OCI-LY1 (cell line): ENCODE measurements at regions not wholly inside any gene's neighbourhood (a gene's known extent, or its start where the extent isn't known, plus 50 kb on each side); places are given as distances from the start of the nearest gene placed in this dataset.

Source experiments
- H2AFZ ChIP-seq: fragments of 200-600 bp; sonication (generic), shearing (Covaris generic); 2 replicates; pipeline ENCODE4 v1.6.0; 2014; ENCODE audit warnings: antibody characterized with exemption, mild to moderate bottlenecking, low read length
- H3F3A ChIP-seq: fragments of 200-600 bp; sonication (generic), shearing (Covaris generic); 2 replicates; pipeline ENCODE4 v1.6.0; 2014; ENCODE audit warnings: mild to moderate bottlenecking, antibody characterized with exemption, low read length, moderate library complexity; ENCODE audit not compliant: insufficient read depth
- H3K27ac ChIP-seq: fragments of 200-600 bp; sonication (generic); 2 replicates; pipeline ENCODE4 v1.5.1; 2014; ENCODE audit warnings: low read length, mixed run types, mild to moderate bottlenecking, low read depth; ENCODE audit not compliant: poor library complexity, severe bottlenecking
- H3K27me3 ChIP-seq: fragments of 200-600 bp; sonication (generic); 2 replicates; pipeline ENCODE4 v1.6.0; 2014; ENCODE audit warnings: antibody characterized with exemption, mild to moderate bottlenecking, low read length, moderate library complexity; ENCODE audit not compliant: insufficient read depth
- H3K36me3 ChIP-seq: fragments of 200-600 bp; sonication (generic); 2 replicates; pipeline ENCODE4 v1.6.1; 2014; ENCODE audit warnings: mild to moderate bottlenecking, antibody characterized with exemption, low read length, moderate library complexity, mixed read lengths; ENCODE audit not compliant: insufficient read depth
- H3K4me1 ChIP-seq: fragments of 200-600 bp; sonication (generic); 2 replicates; pipeline ENCODE4 v1.5.1; 2014; ENCODE audit warnings: mild to moderate bottlenecking, low read length, moderate library complexity; ENCODE audit not compliant: insufficient read depth, severe bottlenecking
- H3K4me2 ChIP-seq: fragments of 200-600 bp; sonication (generic), shearing (Covaris generic); 2 replicates; pipeline ENCODE4 v1.6.1; 2014; ENCODE audit warnings: low read length
- H3K4me3 ChIP-seq: fragments of 200-600 bp; sonication (generic); 2 replicates; pipeline ENCODE4 v1.5.1; 2014; ENCODE audit warnings: low read length, low read depth, mild to moderate bottlenecking, mixed read lengths; ENCODE audit not compliant: poor library complexity, severe bottlenecking
- H3K79me2 ChIP-seq: fragments of 200-600 bp; shearing (Covaris generic); 2 replicates; pipeline ENCODE4 v1.6.1; 2016; ENCODE audit warnings: mixed run types, low read length, mixed read lengths; ENCODE audit not compliant: insufficient read depth
- H3K9ac ChIP-seq: fragments of 200-600 bp; sonication (generic), shearing (Covaris generic); 2 replicates; pipeline ENCODE4 v1.6.1; 2014; ENCODE audit warnings: mild to moderate bottlenecking, low read length, mixed read lengths
- H3K9me2 ChIP-seq: fragments of 200-600 bp; sonication (generic), shearing (Covaris generic); 2 replicates; pipeline ENCODE4 v1.6.1; 2014; ENCODE audit warnings: low read depth, mild to moderate bottlenecking, low read length, mixed read lengths
- H3K9me3 ChIP-seq: fragments of 200-600 bp; shearing (Covaris generic); 2 replicates; pipeline ENCODE4 v1.6.1; 2014; ENCODE audit warnings: low read length, mixed read lengths
- H4K20me1 ChIP-seq: fragments of 200-600 bp; sonication (generic), shearing (Covaris generic); 2 replicates; pipeline ENCODE4 v1.6.0; 2016; ENCODE audit warnings: mild to moderate bottlenecking, low read length; ENCODE audit not compliant: insufficient read depth
- EZH2 ChIP-seq: fragments of 200-600 bp; sonication (generic), shearing (Covaris generic); IDR thresholded peaks from 2 replicates; pipeline ENCODE4 v1.8.0; 2017; ENCODE audit warnings: borderline replicate concordance, mixed run types, mild to moderate bottlenecking, antibody characterized with exemption, low read length, moderate library complexity, mixed read lengths
- TF ChIP-seq, protein P1 (sequence below): fragments of 200-600 bp; sonication (generic), shearing (Covaris generic); IDR thresholded peaks from 2 replicates; pipeline ENCODE4 v1.5.1; 2017; ENCODE audit warnings: mild to moderate bottlenecking, antibody characterized with exemption, low read length, moderate library complexity, mixed read lengths

DNA sequence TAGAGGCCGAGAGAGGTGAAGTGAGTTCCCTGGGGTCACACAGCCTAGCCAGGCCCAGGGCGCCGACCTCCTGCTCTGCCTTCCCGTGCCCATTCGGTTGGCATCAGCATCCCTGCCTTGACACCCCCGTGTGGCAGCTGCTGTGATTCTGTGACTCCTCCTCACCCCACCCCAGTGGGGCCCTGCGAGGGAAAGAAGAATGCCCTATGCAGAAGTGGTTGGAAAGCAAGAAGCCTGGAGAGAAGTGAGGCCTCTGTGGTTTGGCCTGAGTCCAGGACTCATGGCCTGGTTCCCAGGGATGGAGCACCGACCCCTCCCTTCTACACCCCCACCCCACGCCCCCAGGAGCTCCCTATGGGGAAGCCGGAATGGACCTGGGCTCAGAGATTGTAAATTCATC lies 296.2 kb downstream of the SEC14L1 start:
- Histone ChIP-seq H3K9me3 (no peaks in the 10 kb centered on the region), H3K4me3 (peak overlapping the region; percentile 65), H3K36me3 (no peaks in the 10 kb centered on the region; the same call in 1 of the 2 replicates), H3K27ac (peak overlapping the region; percentile 99), H4K20me1 (no peaks in the 10 kb centered on the region), H3K27me3 (no peaks in the 10 kb centered on the region), H2AFZ (no peak overlapping the region), H3K9me2 (no peaks in the 10 kb centered on the region), H3K9ac (peak overlapping the region; percentile 93), H3F3A (peaks cover 18% of the 10 kb centered on the region), H3K4me1 (peaks cover 100% of the 10 kb centered on the region), H3K79me2 (0 out of 2 replicates have a peak, but pooled peaks cover 8% of the 10 kb centered on the region), H3K4me2 (peak overlapping the region; percentile 93)
- TF ChIP-seq EZH2 = no peak
- TF ChIP-seq, protein P1, sequence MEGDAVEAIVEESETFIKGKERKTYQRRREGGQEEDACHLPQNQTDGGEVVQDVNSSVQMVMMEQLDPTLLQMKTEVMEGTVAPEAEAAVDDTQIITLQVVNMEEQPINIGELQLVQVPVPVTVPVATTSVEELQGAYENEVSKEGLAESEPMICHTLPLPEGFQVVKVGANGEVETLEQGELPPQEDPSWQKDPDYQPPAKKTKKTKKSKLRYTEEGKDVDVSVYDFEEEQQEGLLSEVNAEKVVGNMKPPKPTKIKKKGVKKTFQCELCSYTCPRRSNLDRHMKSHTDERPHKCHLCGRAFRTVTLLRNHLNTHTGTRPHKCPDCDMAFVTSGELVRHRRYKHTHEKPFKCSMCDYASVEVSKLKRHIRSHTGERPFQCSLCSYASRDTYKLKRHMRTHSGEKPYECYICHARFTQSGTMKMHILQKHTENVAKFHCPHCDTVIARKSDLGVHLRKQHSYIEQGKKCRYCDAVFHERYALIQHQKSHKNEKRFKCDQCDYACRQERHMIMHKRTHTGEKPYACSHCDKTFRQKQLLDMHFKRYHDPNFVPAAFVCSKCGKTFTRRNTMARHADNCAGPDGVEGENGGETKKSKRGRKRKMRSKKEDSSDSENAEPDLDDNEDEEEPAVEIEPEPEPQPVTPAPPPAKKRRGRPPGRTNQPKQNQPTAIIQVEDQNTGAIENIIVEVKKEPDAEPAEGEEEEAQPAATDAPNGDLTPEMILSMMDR = peak; percentile 18; the same call in 1 of the 2 replicates

DNA sequence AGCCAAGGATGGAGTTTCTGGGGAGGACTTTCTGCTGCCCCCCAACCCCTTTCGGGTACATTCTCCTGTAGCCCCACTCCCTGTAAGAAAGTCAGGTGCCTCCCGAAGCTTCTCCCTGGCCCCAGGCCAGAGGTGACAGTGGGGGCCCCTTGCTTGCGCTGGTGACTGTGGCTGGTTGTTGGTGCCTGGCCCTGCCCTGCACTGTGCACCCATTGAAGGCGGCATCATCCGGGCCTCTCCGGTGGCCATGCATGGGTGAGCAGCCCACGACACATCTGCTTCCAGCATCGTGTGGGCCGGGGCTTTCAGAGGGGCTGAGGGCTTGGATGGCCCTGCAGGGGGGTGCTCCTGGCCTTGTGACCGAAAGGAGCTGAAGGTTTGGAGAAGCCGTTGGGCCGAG lies 297.0 kb downstream of the SEC14L1 start:
- TF ChIP-seq EZH2 = no peak
- TF ChIP-seq, protein P1 = no peak
- Histone ChIP-seq H3K4me1 (peaks cover 100% of the 10 kb centered on the region), H3K9ac (peak overlapping the region; percentile 93), H3K4me2 (peak overlapping the region; percentile 93), H3K9me2 (no peaks in the 10 kb centered on the region), H3K4me3 (peak overlapping the region; percentile 65), H3K79me2 (0 out of 2 replicates have a peak, but pooled peaks cover 8% of the 10 kb centered on the region), H3F3A (peaks cover 18% of the 10 kb centered on the region), H2AFZ (no peak overlapping the region), H3K27me3 (no peaks in the 10 kb centered on the region), H3K36me3 (no peaks in the 10 kb centered on the region; the same call in 1 of the 2 replicates), H3K9me3 (no peaks in the 10 kb centered on the region), H4K20me1 (no peaks in the 10 kb centered on the region), H3K27ac (peak overlapping the region; percentile 99)

DNA sequence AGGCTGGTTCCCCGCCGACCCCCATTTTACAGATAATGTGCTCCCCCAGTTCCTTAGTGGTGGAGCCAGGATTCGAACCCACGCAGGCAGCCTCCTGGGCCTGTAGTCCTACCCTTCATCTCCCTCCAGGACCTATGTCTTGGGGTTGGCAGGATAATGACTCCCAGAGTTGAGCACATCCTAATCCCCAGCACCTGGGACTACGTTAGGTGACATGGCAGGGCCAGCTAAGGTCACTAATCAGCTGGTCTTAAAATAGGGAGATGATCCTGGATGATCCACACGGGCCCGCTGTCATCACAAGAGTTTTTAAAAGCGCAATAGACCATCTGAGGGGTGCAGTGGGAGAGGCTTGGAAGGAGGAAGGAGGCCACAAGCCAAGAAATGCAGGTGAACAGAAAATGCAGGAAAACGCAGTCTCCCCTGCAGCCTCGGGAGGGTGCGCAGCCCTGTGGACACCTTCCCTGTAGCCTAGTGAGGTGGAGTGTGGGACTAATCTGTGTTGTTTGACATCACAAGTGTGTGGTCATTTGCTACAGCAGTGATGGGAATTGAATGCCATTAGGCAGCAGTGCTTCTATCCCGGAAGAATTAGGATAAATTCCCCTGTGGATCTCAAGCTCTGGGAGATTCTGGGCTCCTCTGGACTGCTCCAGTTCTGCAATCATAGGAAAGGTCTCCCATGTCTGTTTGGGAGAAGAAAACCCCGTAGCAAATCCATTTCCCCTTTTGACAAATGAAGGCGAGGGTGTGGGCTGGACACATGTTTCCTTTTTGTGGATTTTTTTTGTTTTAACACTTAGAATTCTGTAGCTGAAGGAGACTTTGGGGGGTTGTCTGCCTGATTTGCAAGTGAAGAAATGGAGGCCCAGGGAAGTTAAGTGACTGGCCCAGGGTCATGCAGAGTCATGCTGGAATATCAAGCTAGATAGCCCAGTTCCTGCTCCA lies 297.7 kb downstream of the SEC14L1 start:
- H3K4me1 ChIP-seq = peaks cover 100% of the 10 kb centered on the region
- H3K36me3 ChIP-seq = no peaks in the 10 kb centered on the region; the same call in 1 of the 2 replicates
- 0 out of 2 replicates have a peak, but pooled peaks cover 8% of the 10 kb centered on the region for H3K79me2 ChIP-seq
- H3K9ac ChIP-seq = peak overlapping the region; percentile 93
- no peaks in the 10 kb centered on the region for H3K9me3 ChIP-seq
- peak overlapping the region; percentile 93 for H3K4me2 ChIP-seq
- H3F3A ChIP-seq = peaks cover 18% of the 10 kb centered on the region
- H2AFZ ChIP-seq = no peak overlapping the region
- TF ChIP-seq, protein P1 = no peak
- TF ChIP-seq EZH2 = no peak
- H3K27me3 ChIP-seq = no peaks in the 10 kb centered on the region
- H4K20me1 ChIP-seq = no peaks in the 10 kb centered on the region
- H3K27ac ChIP-seq = peak overlapping the region; percentile 99
- H3K4me3 ChIP-seq = peak overlapping the region; percentile 65
- no peaks in the 10 kb centered on the region for H3K9me2 ChIP-seq
